Rectal smooth muscle tissue (tissue), 1 donor: ENCODE measurements at regions not wholly inside any gene's neighbourhood (a gene's known extent, or its start where the extent isn't known, plus 50 kb on each side); places are given as distances from the start of the nearest gene placed in this dataset.

Experiments
- H3K27ac ChIP-seq: one replicate; pipeline ENCODE4 v1.7.0; 2013; ENCODE audit warnings: low read depth, low read length, inconsistent platforms
- H3K27me3 ChIP-seq: one replicate; pipeline ENCODE4 v1.7.0; 2013; ENCODE audit warnings: low read length; ENCODE audit not compliant: control insufficient read depth, insufficient read depth
- H3K36me3 ChIP-seq: one replicate; pipeline ENCODE4 v1.7.0; 2013; ENCODE audit warnings: low read length; ENCODE audit not compliant: control insufficient read depth, insufficient read depth
- H3K4me1 ChIP-seq: one replicate; pipeline ENCODE4 v1.7.0; 2013; ENCODE audit warnings: low read length; ENCODE audit not compliant: control insufficient read depth, insufficient read depth
- H3K4me3 ChIP-seq: one replicate; pipeline ENCODE4 v1.7.0; 2013; ENCODE audit warnings: low read length
- H3K9ac ChIP-seq: one replicate; pipeline ENCODE4 v1.7.0; 2013; ENCODE audit warnings: low read length

- Histone ChIP-seq H3K4me1 (peaks cover under 1% of the 10 kb centered on the region), H3K27me3 (no peaks in the 10 kb centered on the region), H3K9ac (no peak overlapping the region), H3K4me3 (no peak overlapping the region), H3K36me3 (no peaks in the 10 kb centered on the region), H3K27ac (no peak overlapping the region)
Observed at GRCh38 chr2:120898961-120899750, 163.5 kb downstream of the GLI2 start.

GRCh38 chr2:120899771-120900170 is 164.1 kb downstream of the GLI2 start:
- H3K27ac ChIP-seq = no peak overlapping the region

GRCh38 chr2:120901201-120901600 is 165.5 kb downstream of the GLI2 start:
- no peak overlapping the region for H3K27ac ChIP-seq
- no peaks in the 10 kb centered on the region for H3K27me3 ChIP-seq
- H3K4me3 ChIP-seq = no peak overlapping the region
- H3K4me1 ChIP-seq = peaks cover 9% of the 10 kb centered on the region
- no peak overlapping the region for H3K9ac ChIP-seq
- H3K36me3 ChIP-seq = no peaks in the 10 kb centered on the region

More at GRCh38 chr2:120899771-120900170, 164.1 kb downstream of the GLI2 start:
- no peaks in the 10 kb centered on the region for H3K27me3 ChIP-seq
- H3K36me3 ChIP-seq = no peaks in the 10 kb centered on the region
- H3K4me3 ChIP-seq = no peak overlapping the region
- peaks cover 6% of the 10 kb centered on the region for H3K4me1 ChIP-seq
- no peak overlapping the region for H3K9ac ChIP-seq

GRCh38 chr2:120902592-120902991 is 166.9 kb downstream of the GLI2 start:
- Histone ChIP-seq H3K36me3 (no peaks in the 10 kb centered on the region), H3K4me3 (no peak overlapping the region), H3K9ac (no peak overlapping the region), H3K4me1 (peaks cover 9% of the 10 kb centered on the region), H3K27ac (no peak overlapping the region), H3K27me3 (no peaks in the 10 kb centered on the region)

- no peak overlapping the region for H3K9ac ChIP-seq
Observed at GRCh38 chr2:120904379-120904778, 168.7 kb downstream of the GLI2 start.

GRCh38 chr2:120904830-120905234 is 169.2 kb downstream of the GLI2 start:
- Histone ChIP-seq H3K27ac (peak overlapping the region; percentile 22), H3K4me3 (no peak overlapping the region), H3K4me1 (peaks cover 9% of the 10 kb centered on the region), H3K9ac (no peak overlapping the region), H3K27me3 (no peaks in the 10 kb centered on the region), H3K36me3 (no peaks in the 10 kb centered on the region)

More at GRCh38 chr2:120904379-120904778, 168.7 kb downstream of the GLI2 start:
- Histone ChIP-seq H3K36me3 (no peaks in the 10 kb centered on the region), H3K4me3 (no peak overlapping the region), H3K27me3 (no peaks in the 10 kb centered on the region), H3K4me1 (peaks cover 9% of the 10 kb centered on the region), H3K27ac (peak overlapping the region; percentile 22)

GRCh38 chr2:120905298-120905697 is 169.6 kb downstream of the GLI2 start:
- Histone ChIP-seq H3K27me3 (no peaks in the 10 kb centered on the region), H3K9ac (no peak overlapping the region), H3K36me3 (no peaks in the 10 kb centered on the region), H3K4me3 (no peak overlapping the region), H3K4me1 (peaks cover 9% of the 10 kb centered on the region), H3K27ac (no peak overlapping the region)

GRCh38 chr2:120905824-120906571 is 170.3 kb downstream of the GLI2 start:
- Histone ChIP-seq H3K4me3 (no peak overlapping the region), H3K27me3 (no peaks in the 10 kb centered on the region), H3K27ac (no peak overlapping the region), H3K9ac (no peak overlapping the region), H3K4me1 (peaks cover 9% of the 10 kb centered on the region), H3K36me3 (no peaks in the 10 kb centered on the region)

- H3K27me3 ChIP-seq = no peaks in the 10 kb centered on the region
- H3K27ac ChIP-seq = no peak overlapping the region
- no peak overlapping the region for H3K4me3 ChIP-seq
- peaks cover 9% of the 10 kb centered on the region for H3K4me1 ChIP-seq
- no peaks in the 10 kb centered on the region for H3K36me3 ChIP-seq
- H3K9ac ChIP-seq = no peak overlapping the region
Observed at GRCh38 chr2:120906914-120907313, 171.2 kb downstream of the GLI2 start.

GRCh38 chr2:120907822-120908221 is 172.2 kb downstream of the GLI2 start:
- Histone ChIP-seq H3K27me3 (no peaks in the 10 kb centered on the region), H3K4me1 (peaks cover 10% of the 10 kb centered on the region), H3K4me3 (no peak overlapping the region), H3K9ac (no peak overlapping the region), H3K27ac (no peak overlapping the region), H3K36me3 (no peaks in the 10 kb centered on the region)

- H3K27ac ChIP-seq = no peak overlapping the region
- H3K9ac ChIP-seq = no peak overlapping the region
- peaks cover 10% of the 10 kb centered on the region for H3K4me1 ChIP-seq
- no peak overlapping the region for H3K4me3 ChIP-seq
- no peaks in the 10 kb centered on the region for H3K36me3 ChIP-seq
- H3K27me3 ChIP-seq = no peaks in the 10 kb centered on the region
Observed at GRCh38 chr2:120908314-120908975, 172.8 kb downstream of the GLI2 start.

GRCh38 chr2:120909102-120909501 is 173.4 kb downstream of the GLI2 start:
- Histone ChIP-seq H3K4me3 (no peak overlapping the region), H3K9ac (no peak overlapping the region), H3K36me3 (no peaks in the 10 kb centered on the region), H3K27me3 (no peaks in the 10 kb centered on the region), H3K4me1 (peaks cover 10% of the 10 kb centered on the region), H3K27ac (no peak overlapping the region)
